GM19468 (cell line): ENCODE measurements at regions not wholly inside any gene's neighbourhood (a gene's known extent, or its start where the extent isn't known, plus 50 kb on each side); places are given as distances from the start of the nearest gene placed in this dataset.

Source experiments
- ATAC-seq: cut with Tn5 transposase; IDR thresholded peaks from one replicate; pipeline ENCODE4 v1.9.1; 2021; ENCODE audit warnings: mild to moderate bottlenecking, moderate library complexity, moderate number of reproducible peaks; ENCODE audit not compliant: unreplicated experiment; ENCODE audit errors: extremely low read depth

GRCh38 chr2:199631129-199631528 lies 173.4 kb upstream of the SATB2 start:
- ATAC-seq, result no peak

- ATAC-seq, result no peak
These were observed 171.6 kb upstream of the SATB2 start for GRCh38 chr2:199629301-199629700.

GRCh38 chr2:199627417-199627816 lies 169.7 kb upstream of the SATB2 start:
- no peak for ATAC-seq

- no peak for ATAC-seq
These were observed 167.2 kb upstream of the SATB2 start for GRCh38 chr2:199624958-199625357.

- ATAC-seq, result no peak
These were observed 154.9 kb upstream of the SATB2 start for GRCh38 chr2:199612509-199613130.

GRCh38 chr2:199607914-199608313 lies 150.2 kb upstream of the SATB2 start:
- no peak for ATAC-seq

- no peak for ATAC-seq
These were observed 148.5 kb upstream of the SATB2 start for GRCh38 chr2:199606193-199606780.

GRCh38 chr2:199603721-199604291 lies 146.1 kb upstream of the SATB2 start:
- no peak for ATAC-seq

- no peak for ATAC-seq
These were observed 145.4 kb upstream of the SATB2 start for GRCh38 chr2:199602896-199603717.

GRCh38 chr2:199602271-199602895 lies 144.6 kb upstream of the SATB2 start:
- no peak for ATAC-seq

GRCh38 chr2:199596549-199596948 lies 138.8 kb upstream of the SATB2 start:
- no peak for ATAC-seq

GRCh38 chr2:199594443-199594842 lies 136.7 kb upstream of the SATB2 start:
- ATAC-seq, result no peak

GRCh38 chr2:199591826-199592225 lies 134.1 kb upstream of the SATB2 start:
- ATAC-seq, result no peak

GRCh38 chr2:199590321-199591203 lies 132.8 kb upstream of the SATB2 start:
- ATAC-seq, result no peak

GRCh38 chr2:199589306-199589705 lies 131.6 kb upstream of the SATB2 start:
- ATAC-seq, result no peak

- no peak for ATAC-seq
These were observed 130.3 kb upstream of the SATB2 start for GRCh38 chr2:199588054-199588453.

- ATAC-seq, result no peak
These were observed 128.9 kb upstream of the SATB2 start for GRCh38 chr2:199586646-199587045.

GRCh38 chr2:199583676-199584075 lies 125.9 kb upstream of the SATB2 start:
- ATAC-seq, result no peak

GRCh38 chr2:199581935-199582360 lies 124.2 kb upstream of the SATB2 start:
- ATAC-seq, result no peak

GRCh38 chr2:199581408-199581807 lies 123.7 kb upstream of the SATB2 start:
- ATAC-seq, result no peak
